ENCODE measurements at regions not wholly inside any gene's neighbourhood (a gene's known extent, or its start where the extent isn't known, plus 50 kb on each side); places are given as distances from the start of the nearest gene placed in this dataset.

DNA sequence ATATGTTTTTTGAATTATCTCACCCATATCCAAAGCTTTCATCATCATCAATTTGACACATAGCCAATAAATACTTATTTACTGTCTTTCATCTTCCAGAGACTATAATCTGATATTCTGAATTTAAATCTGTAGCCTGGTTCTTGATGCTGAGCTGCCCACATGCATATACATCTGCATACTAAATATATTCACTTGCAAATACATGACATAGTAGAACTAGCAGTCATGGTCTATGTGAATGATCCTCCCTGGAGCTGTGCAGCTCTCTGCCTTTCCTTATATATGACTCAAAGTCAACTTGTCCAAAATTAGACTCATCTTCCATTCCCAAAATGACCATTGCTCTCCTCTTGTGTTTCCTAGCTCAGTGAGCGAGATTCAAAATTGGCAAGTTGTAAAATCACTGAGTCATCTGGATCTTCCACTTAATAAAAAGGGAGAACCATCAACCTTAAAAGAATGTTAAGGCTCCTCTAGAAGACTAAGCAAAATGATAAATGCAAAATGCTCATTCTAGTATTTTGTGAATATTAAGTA, 448.2 kb downstream of the PPARGC1A start:
- TF ChIP-seq SRF (IDR thresholded peaks at IDR 0.05; ENCODE audit: low read depth, low read length) (no peak), ZNF225 (CRISPR knock-in tag; IDR thresholded peaks at IDR 0.05) (no peak), SP1 (IDR thresholded peaks at IDR 0.05) (no peak), SP1 (CRISPR knock-in tag; IDR thresholded peaks at IDR 0.05) (no peak), KDM1A (CRISPR knock-in tag; IDR thresholded peaks at IDR 0.05) (no peak), LCORL (IDR thresholded peaks at IDR 0.05) (no peak), LCORL (CRISPR knock-in tag; IDR thresholded peaks at IDR 0.05) (no peak), MATR3 (CRISPR knock-in tag; IDR thresholded peaks at IDR 0.05) (no peak), NCOA1 (CRISPR knock-in tag; IDR thresholded peaks at IDR 0.05) (no peak)
- TF ChIP-seq, protein P1, sequence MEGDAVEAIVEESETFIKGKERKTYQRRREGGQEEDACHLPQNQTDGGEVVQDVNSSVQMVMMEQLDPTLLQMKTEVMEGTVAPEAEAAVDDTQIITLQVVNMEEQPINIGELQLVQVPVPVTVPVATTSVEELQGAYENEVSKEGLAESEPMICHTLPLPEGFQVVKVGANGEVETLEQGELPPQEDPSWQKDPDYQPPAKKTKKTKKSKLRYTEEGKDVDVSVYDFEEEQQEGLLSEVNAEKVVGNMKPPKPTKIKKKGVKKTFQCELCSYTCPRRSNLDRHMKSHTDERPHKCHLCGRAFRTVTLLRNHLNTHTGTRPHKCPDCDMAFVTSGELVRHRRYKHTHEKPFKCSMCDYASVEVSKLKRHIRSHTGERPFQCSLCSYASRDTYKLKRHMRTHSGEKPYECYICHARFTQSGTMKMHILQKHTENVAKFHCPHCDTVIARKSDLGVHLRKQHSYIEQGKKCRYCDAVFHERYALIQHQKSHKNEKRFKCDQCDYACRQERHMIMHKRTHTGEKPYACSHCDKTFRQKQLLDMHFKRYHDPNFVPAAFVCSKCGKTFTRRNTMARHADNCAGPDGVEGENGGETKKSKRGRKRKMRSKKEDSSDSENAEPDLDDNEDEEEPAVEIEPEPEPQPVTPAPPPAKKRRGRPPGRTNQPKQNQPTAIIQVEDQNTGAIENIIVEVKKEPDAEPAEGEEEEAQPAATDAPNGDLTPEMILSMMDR (CRISPR knock-in tag; IDR thresholded peaks at IDR 0.05), result no peak

Measured in HepG2 (cell line).